ENCODE measurements at regions not wholly inside any gene's neighbourhood (a gene's known extent, or its start where the extent isn't known, plus 50 kb on each side); places are given as distances from the start of the nearest gene placed in this dataset. TPM values are rescaled to one million over a fixed set of nuclear protein-coding genes. Genes with fewer than 3 reads are reported as not detected.
A peak's percentile ranks its signal among the peaks of the same experiment; 100 is the strongest.

DNA sequence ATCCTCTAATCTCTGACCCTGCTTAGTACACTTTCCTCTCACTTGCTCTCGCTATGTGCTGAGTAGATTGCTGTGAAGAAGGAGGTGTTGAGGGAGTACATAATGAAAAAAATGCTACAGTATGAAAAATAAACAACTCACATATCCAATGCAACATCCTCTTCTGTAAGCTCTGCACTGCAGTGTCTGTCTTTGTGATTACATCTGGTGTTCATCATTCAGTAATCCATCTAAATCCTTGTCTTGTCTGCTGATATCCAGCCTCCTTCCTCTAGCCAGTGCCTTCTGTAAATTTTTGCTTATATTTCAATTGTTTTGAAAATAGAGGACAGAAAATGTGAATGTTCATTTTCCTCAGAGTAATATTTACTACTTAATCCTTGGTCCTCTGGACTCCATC lies 57.4 kb upstream of the CDH12 start:
- TF ChIP-seq, protein P1, sequence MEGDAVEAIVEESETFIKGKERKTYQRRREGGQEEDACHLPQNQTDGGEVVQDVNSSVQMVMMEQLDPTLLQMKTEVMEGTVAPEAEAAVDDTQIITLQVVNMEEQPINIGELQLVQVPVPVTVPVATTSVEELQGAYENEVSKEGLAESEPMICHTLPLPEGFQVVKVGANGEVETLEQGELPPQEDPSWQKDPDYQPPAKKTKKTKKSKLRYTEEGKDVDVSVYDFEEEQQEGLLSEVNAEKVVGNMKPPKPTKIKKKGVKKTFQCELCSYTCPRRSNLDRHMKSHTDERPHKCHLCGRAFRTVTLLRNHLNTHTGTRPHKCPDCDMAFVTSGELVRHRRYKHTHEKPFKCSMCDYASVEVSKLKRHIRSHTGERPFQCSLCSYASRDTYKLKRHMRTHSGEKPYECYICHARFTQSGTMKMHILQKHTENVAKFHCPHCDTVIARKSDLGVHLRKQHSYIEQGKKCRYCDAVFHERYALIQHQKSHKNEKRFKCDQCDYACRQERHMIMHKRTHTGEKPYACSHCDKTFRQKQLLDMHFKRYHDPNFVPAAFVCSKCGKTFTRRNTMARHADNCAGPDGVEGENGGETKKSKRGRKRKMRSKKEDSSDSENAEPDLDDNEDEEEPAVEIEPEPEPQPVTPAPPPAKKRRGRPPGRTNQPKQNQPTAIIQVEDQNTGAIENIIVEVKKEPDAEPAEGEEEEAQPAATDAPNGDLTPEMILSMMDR (IDR thresholded peaks at IDR 0.05; ENCODE audit: insufficient read depth, low read depth, low read length), result no peak
- no peak for DNase-seq (ENCODE audit: low read depth)
- no peak overlapping the region for H3K4me3 ChIP-seq (ENCODE audit: low read depth, low read length)

- H3K4me3 ChIP-seq (ENCODE audit: low read depth, low read length), result no peak overlapping the region
- DNase-seq (ENCODE audit: low read depth), result no peak
- TF ChIP-seq, protein P1 (IDR thresholded peaks at IDR 0.05; ENCODE audit: insufficient read depth, low read depth, low read length), result no peak
Measured at GRCh38 chr5:22908586-22908985, 55.4 kb upstream of the CDH12 start.

GRCh38 chr5:22908129-22908528 lies 55.0 kb upstream of the CDH12 start:
- DNase-seq (ENCODE audit: low read depth), result peak; percentile 37
- TF ChIP-seq, protein P1 (IDR thresholded peaks at IDR 0.05; ENCODE audit: insufficient read depth, low read depth, low read length), result no peak

More at GRCh38 chr5:22908129-22908528, 55.0 kb upstream of the CDH12 start:
- no peak overlapping the region for H3K4me3 ChIP-seq (ENCODE audit: low read depth, low read length)

Small RNAs in the stretch of these regions (small RNA-seq; reads per million reads assigned to genes)
- not detected for gene RF00019

All from fibroblast of villous mesenchyme (primary cell).